Left ventricle myocardium inferior (tissue), 1 donor: ENCODE measurements at regions not wholly inside any gene's neighbourhood (a gene's known extent, or its start where the extent isn't known, plus 50 kb on each side); places are given as distances from the start of the nearest gene placed in this dataset.
"Not testable (repeated sequence)": the region's sequence is repeated elsewhere in the genome, so short reads cannot be mapped to it uniquely, and the experiment has no call there.

Experiments
- DNase-seq: peaks from one replicate; pipeline ENCODE4 v3.0.0-alpha.2; 2020
- H3K27ac ChIP-seq: fragments of 200-600 bp; replicated peaks from 2 replicates; pipeline ENCODE4 v1.8.0; 2021
- H3K27me3 ChIP-seq: fragments of 200-600 bp; 2 replicates; pipeline ENCODE4 v1.8.0; 2021; ENCODE audit warnings: low read depth
- H3K36me3 ChIP-seq: fragments of 200-600 bp; 2 replicates; pipeline ENCODE4 v1.8.0; 2021
- H3K4me1 ChIP-seq: fragments of 200-600 bp; 2 replicates; pipeline ENCODE4 v1.8.0; 2021
- H3K4me3 ChIP-seq: fragments of 200-600 bp; 2 replicates; pipeline ENCODE4 v1.8.0; 2021; ENCODE audit warnings: mild to moderate bottlenecking, moderate library complexity
- H3K9me3 ChIP-seq: fragments of 200-600 bp; replicated peaks from 2 replicates; pipeline ENCODE4 v1.8.0; 2021
- intact Hi-C: fragments of 100-400 bp; cut with micrococcal nuclease; formaldehyde crosslinking; loops from one replicate; pipeline ENCODE4 v1.11.0; 2022
- TF ChIP-seq, protein P1 (sequence below): fragments of 200-600 bp; IDR thresholded peaks from 2 replicates; pipeline ENCODE4 v1.8.0; 2021; ENCODE audit warnings: antibody characterized with exemption, mild to moderate bottlenecking, borderline replicate concordance
- donor health status: DM: no; HTN: yes; CAD: no; lungs with severe emphysema.

DNA sequence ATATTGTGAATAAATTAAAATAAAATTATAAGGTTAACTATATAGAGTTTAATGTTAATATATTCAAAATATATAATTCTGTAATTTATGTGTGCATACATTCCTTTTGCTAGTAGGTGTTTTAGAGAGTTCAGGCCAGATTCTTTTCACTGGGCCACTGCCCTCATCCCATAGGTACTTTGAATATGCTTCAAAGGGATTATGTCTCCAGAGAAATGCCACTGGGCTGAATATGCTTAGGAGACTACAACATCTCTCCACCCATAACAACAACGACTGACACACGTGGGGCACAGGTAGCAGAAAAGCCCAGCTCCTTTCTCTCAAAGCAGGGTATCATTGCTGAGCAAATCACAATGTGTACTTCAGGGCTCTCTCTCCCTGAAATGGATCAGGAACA lies 290.9 kb upstream of the TACR3 start:
- peaks cover 15% of the 10 kb centered on the region for H3K9me3 ChIP-seq
- H3K27me3 ChIP-seq, result no peaks in the 10 kb centered on the region
- no peaks in the 10 kb centered on the region for H3K36me3 ChIP-seq
- H3K4me1 ChIP-seq, result no peaks in the 10 kb centered on the region
- no peak for DNase-seq
- H3K4me3 ChIP-seq, result no peak overlapping the region
- TF ChIP-seq, protein P1, sequence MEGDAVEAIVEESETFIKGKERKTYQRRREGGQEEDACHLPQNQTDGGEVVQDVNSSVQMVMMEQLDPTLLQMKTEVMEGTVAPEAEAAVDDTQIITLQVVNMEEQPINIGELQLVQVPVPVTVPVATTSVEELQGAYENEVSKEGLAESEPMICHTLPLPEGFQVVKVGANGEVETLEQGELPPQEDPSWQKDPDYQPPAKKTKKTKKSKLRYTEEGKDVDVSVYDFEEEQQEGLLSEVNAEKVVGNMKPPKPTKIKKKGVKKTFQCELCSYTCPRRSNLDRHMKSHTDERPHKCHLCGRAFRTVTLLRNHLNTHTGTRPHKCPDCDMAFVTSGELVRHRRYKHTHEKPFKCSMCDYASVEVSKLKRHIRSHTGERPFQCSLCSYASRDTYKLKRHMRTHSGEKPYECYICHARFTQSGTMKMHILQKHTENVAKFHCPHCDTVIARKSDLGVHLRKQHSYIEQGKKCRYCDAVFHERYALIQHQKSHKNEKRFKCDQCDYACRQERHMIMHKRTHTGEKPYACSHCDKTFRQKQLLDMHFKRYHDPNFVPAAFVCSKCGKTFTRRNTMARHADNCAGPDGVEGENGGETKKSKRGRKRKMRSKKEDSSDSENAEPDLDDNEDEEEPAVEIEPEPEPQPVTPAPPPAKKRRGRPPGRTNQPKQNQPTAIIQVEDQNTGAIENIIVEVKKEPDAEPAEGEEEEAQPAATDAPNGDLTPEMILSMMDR, result no peak
- H3K27ac ChIP-seq, result no peak overlapping the region
- intact Hi-C loops, result no loop called here

DNA sequence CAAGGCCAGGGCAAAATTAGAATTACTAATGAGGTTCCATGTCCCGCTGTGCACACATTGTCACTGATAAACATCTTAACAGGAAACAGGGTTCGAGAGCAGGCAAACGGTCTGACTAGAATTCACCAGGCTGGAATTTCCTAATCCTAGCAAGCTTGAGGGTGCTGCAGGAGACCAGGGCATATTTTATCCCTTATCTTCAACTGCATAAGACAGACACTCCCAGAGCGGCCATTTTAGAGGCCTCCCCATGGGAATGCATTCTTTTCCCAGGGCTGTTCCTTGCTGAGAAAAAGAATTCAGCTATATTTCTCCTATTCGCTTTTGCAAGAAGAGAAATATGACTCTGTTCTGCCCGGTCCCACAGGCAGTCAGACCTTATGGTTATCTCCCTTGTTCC lies 282.5 kb upstream of the TACR3 start:
- H3K4me1 ChIP-seq, H3K27me3 ChIP-seq, H3K36me3 ChIP-seq, H3K4me3 ChIP-seq, intact Hi-C loops, DNase-seq, H3K27ac ChIP-seq: not testable (repeated sequence)
- H3K9me3 ChIP-seq, result peaks cover 41% of the 10 kb centered on the region

- no peaks in the 10 kb centered on the region for H3K27me3 ChIP-seq
- TF ChIP-seq, protein P1, result no peak
- peaks cover 27% of the 10 kb centered on the region for H3K9me3 ChIP-seq
- intact Hi-C loops, result no loop called here
- H3K4me1 ChIP-seq, result peaks cover 5% of the 10 kb centered on the region
- H3K36me3 ChIP-seq, result no peaks in the 10 kb centered on the region
- no peak overlapping the region for H3K4me3 ChIP-seq
- no peak overlapping the region for H3K27ac ChIP-seq
- DNase-seq, result no peak
Measured at GRCh38 chr4:103998756-103999155, 279.0 kb upstream of the TACR3 start.

- Histone ChIP-seq H3K27ac (no peak overlapping the region), H3K4me1 (peaks cover 5% of the 10 kb centered on the region), H3K9me3 (peaks cover 19% of the 10 kb centered on the region), H3K36me3 (no peaks in the 10 kb centered on the region), H3K27me3 (no peaks in the 10 kb centered on the region), H3K4me3 (no peak overlapping the region)
- intact Hi-C loops, result no loop called here
- no peak for DNase-seq
- TF ChIP-seq, protein P1, result no peak
Measured at GRCh38 chr4:103996637-103997036, 276.9 kb upstream of the TACR3 start.

DNA sequence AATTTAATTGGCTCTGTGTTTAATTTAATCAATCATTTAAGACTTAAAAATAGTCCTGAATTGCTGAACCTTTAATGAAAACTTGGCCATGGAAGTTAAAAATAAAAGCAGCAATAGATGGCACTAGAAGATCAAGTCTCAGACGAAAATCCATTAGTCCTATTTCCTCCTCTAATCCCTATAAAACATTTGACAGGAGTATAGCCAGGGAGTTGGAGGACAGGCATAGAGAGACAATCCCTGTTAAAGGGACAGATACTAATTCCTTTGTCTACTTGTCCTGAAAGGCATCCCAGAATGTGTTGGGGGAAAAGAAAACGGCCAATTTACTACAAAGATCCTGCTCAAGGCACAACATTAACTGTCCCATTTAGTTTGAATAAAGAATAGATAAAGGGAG lies 276.3 kb upstream of the TACR3 start:
- H3K27me3 ChIP-seq, result no peaks in the 10 kb centered on the region
- no peaks in the 10 kb centered on the region for H3K36me3 ChIP-seq
- TF ChIP-seq, protein P1, result no peak
- no peak overlapping the region for H3K27ac ChIP-seq
- peaks cover 19% of the 10 kb centered on the region for H3K9me3 ChIP-seq
- no peak overlapping the region for H3K4me3 ChIP-seq
- intact Hi-C loops, result no loop called here
- peaks cover 5% of the 10 kb centered on the region for H3K4me1 ChIP-seq
- DNase-seq, result no peak

GRCh38 chr4:103994059-103994458 lies 274.3 kb upstream of the TACR3 start:
- Histone ChIP-seq H3K4me3 (no peak overlapping the region), H3K27ac (no peak overlapping the region), H3K4me1 (peaks cover 5% of the 10 kb centered on the region), H3K27me3 (no peaks in the 10 kb centered on the region), H3K9me3 (peaks cover 27% of the 10 kb centered on the region), H3K36me3 (no peaks in the 10 kb centered on the region)
- DNase-seq, result no peak
- intact Hi-C loops, result no loop called here
- TF ChIP-seq, protein P1, result no peak
